ENCODE measurements at regions not wholly inside any gene's neighbourhood (a gene's known extent, or its start where the extent isn't known, plus 50 kb on each side); places are given as distances from the start of the nearest gene placed in this dataset.

GRCh38 chr5:153866176-153866575 lies 172.5 kb downstream of the FAM114A2 start:
- TF ChIP-seq CTCF (conservative IDR thresholded peaks at IDR 0.05; ENCODE audit: low read depth, low read length): no peak
- TF ChIP-seq EZH2 (IDR thresholded peaks at IDR 0.05; ENCODE audit: low read length, unreplicated experiment): no peak
- no peak for TF ChIP-seq EZH2phosphoT487 (IDR thresholded peaks at IDR 0.05; ENCODE audit: borderline replicate concordance, low read length)
